GM19467 (cell line): ENCODE measurements at regions not wholly inside any gene's neighbourhood (a gene's known extent, or its start where the extent isn't known, plus 50 kb on each side); places are given as distances from the start of the nearest gene placed in this dataset.

ENCODE experiments used
- ATAC-seq: cut with Tn5 transposase; IDR thresholded peaks from one replicate; pipeline ENCODE4 v1.9.1; 2021; ENCODE audit warnings: mild to moderate bottlenecking, moderate library complexity; ENCODE audit not compliant: unreplicated experiment

- ATAC-seq, result peak; percentile 29
These were observed 52.0 kb upstream of the FAM20B start for GRCh38 chr1:178973652-178974101.
